ENCODE measurements at regions not wholly inside any gene's neighbourhood (a gene's known extent, or its start where the extent isn't known, plus 50 kb on each side); places are given as distances from the start of the nearest gene placed in this dataset.
"Not testable (repeated sequence)": the region's sequence is repeated elsewhere in the genome, so short reads cannot be mapped to it uniquely, and the experiment has no call there.

DNA sequence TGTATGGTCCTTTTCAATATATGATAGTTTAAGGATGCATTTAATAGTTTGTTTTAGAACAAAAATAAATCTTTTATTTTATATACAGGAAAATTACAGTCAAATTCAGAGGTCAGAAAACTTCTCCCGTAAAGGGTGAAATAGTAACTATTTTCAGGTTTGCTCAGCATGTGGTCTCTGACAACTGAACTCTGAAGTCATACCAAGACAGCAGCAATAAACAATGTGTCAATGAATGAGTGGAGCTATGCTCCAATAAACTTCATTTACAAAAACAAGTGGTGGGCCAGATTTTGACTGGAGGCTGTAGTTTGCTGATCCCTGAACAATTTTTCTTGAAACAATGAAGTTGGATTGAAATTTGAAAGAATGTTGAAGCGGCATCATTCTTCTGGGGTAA, 123.6 kb downstream of the ZNF248 start:
- TF ChIP-seq, protein P1, sequence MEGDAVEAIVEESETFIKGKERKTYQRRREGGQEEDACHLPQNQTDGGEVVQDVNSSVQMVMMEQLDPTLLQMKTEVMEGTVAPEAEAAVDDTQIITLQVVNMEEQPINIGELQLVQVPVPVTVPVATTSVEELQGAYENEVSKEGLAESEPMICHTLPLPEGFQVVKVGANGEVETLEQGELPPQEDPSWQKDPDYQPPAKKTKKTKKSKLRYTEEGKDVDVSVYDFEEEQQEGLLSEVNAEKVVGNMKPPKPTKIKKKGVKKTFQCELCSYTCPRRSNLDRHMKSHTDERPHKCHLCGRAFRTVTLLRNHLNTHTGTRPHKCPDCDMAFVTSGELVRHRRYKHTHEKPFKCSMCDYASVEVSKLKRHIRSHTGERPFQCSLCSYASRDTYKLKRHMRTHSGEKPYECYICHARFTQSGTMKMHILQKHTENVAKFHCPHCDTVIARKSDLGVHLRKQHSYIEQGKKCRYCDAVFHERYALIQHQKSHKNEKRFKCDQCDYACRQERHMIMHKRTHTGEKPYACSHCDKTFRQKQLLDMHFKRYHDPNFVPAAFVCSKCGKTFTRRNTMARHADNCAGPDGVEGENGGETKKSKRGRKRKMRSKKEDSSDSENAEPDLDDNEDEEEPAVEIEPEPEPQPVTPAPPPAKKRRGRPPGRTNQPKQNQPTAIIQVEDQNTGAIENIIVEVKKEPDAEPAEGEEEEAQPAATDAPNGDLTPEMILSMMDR (IDR thresholded peaks at IDR 0.05) = no peak
- H3K4me3 ChIP-seq = no peak overlapping the region
- DNase-seq (ENCODE audit: low spot score) = no peak
- H3K27me3 ChIP-seq = no peaks in the 10 kb centered on the region
- no peaks in the 10 kb centered on the region for H3K36me3 ChIP-seq
- no peaks in the 10 kb centered on the region for H3K4me1 ChIP-seq
- H3K9me3 ChIP-seq = no peaks in the 10 kb centered on the region
- no peak overlapping the region for H3K27ac ChIP-seq

DNA sequence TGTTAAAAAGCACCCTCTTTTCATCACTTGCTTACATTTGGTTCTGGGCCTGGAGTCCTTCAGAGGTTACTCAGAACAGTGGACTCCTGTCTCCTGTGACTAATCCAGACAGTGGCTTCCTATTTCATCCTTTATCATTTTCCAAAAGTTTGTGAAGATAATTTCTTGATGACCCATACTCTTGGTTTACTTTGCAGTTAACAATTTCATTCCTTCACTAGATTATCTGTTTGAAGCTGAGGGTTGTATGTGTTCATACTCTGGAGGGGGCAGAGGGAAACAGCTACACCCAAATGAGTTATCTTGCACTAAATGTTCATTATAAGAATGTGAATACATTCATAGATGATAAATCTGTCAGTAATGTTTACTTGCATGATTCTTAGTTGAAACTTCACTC, 124.7 kb downstream of the ZNF248 start:
- H3K9me3 ChIP-seq = no peaks in the 10 kb centered on the region
- no peak overlapping the region for H3K27ac ChIP-seq
- H3K36me3 ChIP-seq = no peaks in the 10 kb centered on the region
- no peak overlapping the region for H3K4me3 ChIP-seq
- no peaks in the 10 kb centered on the region for H3K27me3 ChIP-seq
- no peaks in the 10 kb centered on the region for H3K4me1 ChIP-seq
- TF ChIP-seq, protein P1 (IDR thresholded peaks at IDR 0.05) = no peak
- DNase-seq (ENCODE audit: low spot score) = no peak

DNA sequence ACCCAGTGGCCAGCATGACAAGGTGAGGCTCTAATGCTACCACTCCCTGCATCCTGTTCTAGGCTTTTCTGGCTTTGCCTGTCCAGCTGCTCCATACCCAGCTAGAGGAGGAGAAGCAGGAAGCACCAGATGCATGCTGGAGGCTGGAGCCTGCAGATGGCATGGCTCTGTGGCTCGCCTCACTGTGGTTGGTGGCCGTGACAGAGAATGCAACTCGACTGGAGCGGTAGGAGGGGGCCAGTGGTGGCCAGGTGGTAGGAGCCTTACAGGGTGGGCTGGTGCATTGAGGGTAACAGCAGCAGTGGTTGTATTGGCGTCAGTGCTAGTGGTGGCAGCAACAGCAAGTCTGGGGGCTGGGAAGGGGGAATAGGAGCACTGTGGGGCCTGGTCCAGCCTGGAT, 128.6 kb downstream of the ZNF248 start:
- H3K27ac ChIP-seq = no peak overlapping the region
- H3K36me3 ChIP-seq = no peaks in the 10 kb centered on the region
- TF ChIP-seq, protein P1 (IDR thresholded peaks at IDR 0.05) = no peak
- H3K9me3 ChIP-seq = no peaks in the 10 kb centered on the region
- DNase-seq (ENCODE audit: low spot score) = no peak
- no peaks in the 10 kb centered on the region for H3K4me1 ChIP-seq
- no peaks in the 10 kb centered on the region for H3K27me3 ChIP-seq
- no peak overlapping the region for H3K4me3 ChIP-seq

- Histone ChIP-seq H3K4me1 (no peaks in the 10 kb centered on the region), H3K9me3 (no peaks in the 10 kb centered on the region), H3K4me3 (no peak overlapping the region), H3K27me3 (no peaks in the 10 kb centered on the region), H3K27ac (no peak overlapping the region), H3K36me3 (no peaks in the 10 kb centered on the region)
- no peak for DNase-seq (ENCODE audit: low spot score)
- TF ChIP-seq, protein P1 (IDR thresholded peaks at IDR 0.05) = no peak
Measured at GRCh38 chr10:37727491-37728352, 129.7 kb downstream of the ZNF248 start.

DNA sequence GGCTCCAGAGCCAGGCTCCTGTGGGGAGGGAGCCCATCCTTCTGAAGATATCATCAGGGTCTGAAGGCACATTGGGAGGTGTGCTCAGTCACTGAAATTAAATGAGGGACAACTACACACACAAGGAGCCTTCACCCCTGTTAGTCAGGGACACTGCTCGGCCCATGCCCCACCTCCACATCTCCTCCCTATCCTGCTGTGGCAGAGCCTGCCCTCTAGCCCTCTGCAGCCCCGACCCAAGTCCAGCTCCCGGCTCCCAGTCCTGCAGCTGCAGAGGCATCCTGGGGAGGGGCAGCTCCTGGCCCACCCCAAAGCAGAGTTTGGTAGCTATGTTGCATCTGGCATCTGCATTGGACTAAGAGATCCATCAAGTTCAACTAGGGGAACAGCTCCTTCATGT, 136.3 kb downstream of the ZNF248 start:
- peaks cover 0 to 11% of the 10 kb centered on the region in 2 donors for H3K9me3 ChIP-seq
- TF ChIP-seq, protein P1 (IDR thresholded peaks at IDR 0.05) = no peak
- DNase-seq (ENCODE audit: low spot score) = no peak
- no peaks in the 10 kb centered on the region for H3K36me3 ChIP-seq
- H3K27ac ChIP-seq = no peak overlapping the region
- no peaks in the 10 kb centered on the region for H3K4me1 ChIP-seq
- no peak overlapping the region for H3K4me3 ChIP-seq
- no peaks in the 10 kb centered on the region for H3K27me3 ChIP-seq

DNA sequence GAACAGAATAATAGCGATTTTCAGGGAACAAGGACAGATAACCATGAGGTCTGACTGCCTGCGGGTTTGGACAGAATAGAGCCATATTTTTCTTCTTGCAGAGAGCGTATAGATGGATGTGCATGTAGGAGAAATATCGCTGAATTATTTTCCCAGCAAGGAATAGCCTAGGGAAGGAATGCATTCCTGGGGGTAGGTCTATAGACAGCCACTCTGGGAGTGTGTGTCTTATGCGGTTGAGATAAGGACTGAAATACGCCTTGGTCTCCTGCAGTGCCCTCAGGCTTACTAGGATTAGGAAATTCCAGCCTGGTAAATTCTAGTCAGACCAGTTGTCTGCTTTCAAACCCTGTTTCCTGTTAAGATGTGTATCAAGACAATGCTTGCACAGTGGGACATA, 139.3 kb downstream of the ZNF248 start:
- peaks cover 0 to 11% of the 10 kb centered on the region in 2 donors for H3K9me3 ChIP-seq
- not testable (repeated sequence) for H3K4me3 ChIP-seq, H3K4me1 ChIP-seq

More for the DNA sequence above, 139.3 kb downstream of the ZNF248 start:
- H3K27ac ChIP-seq; H3K27me3 ChIP-seq; H3K36me3 ChIP-seq; DNase-seq (ENCODE audit: low spot score): not testable (repeated sequence)
